Ascending aorta (tissue), 2 donors: ENCODE measurements at regions not wholly inside any gene's neighbourhood (a gene's known extent, or its start where the extent isn't known, plus 50 kb on each side); places are given as distances from the start of the nearest gene placed in this dataset.

Experiments
- DNase-seq, 2 donors: peaks; one replicate each; pipeline ENCODE4 v3.0.0-alpha.2; 2019; ENCODE audit warnings: low spot score in 2 of 2
- H3K27ac ChIP-seq, 2 donors: fragments of 200-600 bp; sonication (generic); one replicate each; pipeline ENCODE4 v1.5.1; 2016 to 2017; ENCODE audit warnings: mild to moderate bottlenecking in 1 of 2
- H3K27me3 ChIP-seq: fragments of 200-600 bp; sonication (generic); one replicate; pipeline ENCODE4 v1.5.1; 2017
- H3K36me3 ChIP-seq, 2 donors: fragments of 200-600 bp; sonication (generic); one replicate each; pipeline ENCODE4 v1.5.1; 2016
- H3K4me1 ChIP-seq, 2 donors: fragments of 200-600 bp; sonication (generic); one replicate each; pipeline ENCODE4 v1.5.1; 2016 to 2017; ENCODE audit warnings: mild to moderate bottlenecking in 1 of 2
- H3K4me3 ChIP-seq, 2 donors: fragments of 200-600 bp; sonication (generic); one replicate each; pipeline ENCODE4 v1.5.1; 2016 to 2017; ENCODE audit warnings: mild to moderate bottlenecking in 1 of 2
- H3K9me3 ChIP-seq, 2 donors: fragments of 200-600 bp; sonication (generic); one replicate each; pipeline ENCODE4 v1.5.1; 2016
- CTCF ChIP-seq, 3 experiments: fragments of 200-600 bp in 2 of 3; fragments of 450-650 bp in 1 of 3; sonication (generic) in 2 of 3; IDR thresholded peaks; one replicate each; pipeline ENCODE4 v1.5.1; 2016 to 2019; ENCODE audit warnings: antibody characterized with exemption in 3 of 3, mild to moderate bottlenecking in 1 of 3, moderate library complexity in 1 of 3
- intact Hi-C: fragments of 100-400 bp; cut with DNase I; formaldehyde crosslinking; loops from one replicate; pipeline ENCODE4 v1.15.1; 2023

- no peaks in the 10 kb centered on the region for H3K27me3 ChIP-seq
- no peaks in the 10 kb centered on the region for H3K9me3 ChIP-seq
- H3K4me1 ChIP-seq: no peaks in the 10 kb centered on the region
- DNase-seq: peak; percentile 62 to 91
- intact Hi-C loops: loop anchor here (1.0 kb wide), 1 partner anchor 53 kb away; the partner anchor contains the start of gene KDM4C
- H3K36me3 ChIP-seq: no peaks in the 10 kb centered on the region
- peak overlapping the region; percentile 68 to 69 for H3K27ac ChIP-seq
- H3K4me3 ChIP-seq: peak overlapping the region; percentile 62 to 72
- peak in 1 of 3 experiments; percentile 3 for TF ChIP-seq CTCF (IDR thresholded peaks at IDR 0.05)
Observed at GRCh38 chr9:6703898-6704639, 53.7 kb upstream of the KDM4C start.

- no peak for TF ChIP-seq CTCF (IDR thresholded peaks at IDR 0.05)
- intact Hi-C loops: no loop called here
- DNase-seq: no peak
Observed at GRCh38 chr9:6702707-6703106, 55.1 kb upstream of the KDM4C start.

GRCh38 chr9:6696178-6696577 is 50.6 kb upstream of the GLDC start:
- intact Hi-C loops: no loop called here
- H3K27me3 ChIP-seq: no peaks in the 10 kb centered on the region

More at GRCh38 chr9:6702707-6703106, 55.1 kb upstream of the KDM4C start:
- Histone ChIP-seq H3K9me3 (no peaks in the 10 kb centered on the region), H3K4me3 (no peak overlapping the region), H3K27me3 (no peaks in the 10 kb centered on the region), H3K36me3 (no peaks in the 10 kb centered on the region), H3K4me1 (no peaks in the 10 kb centered on the region), H3K27ac (no peak overlapping the region)

GRCh38 chr9:6695121-6695814 is 49.7 kb upstream of the GLDC start:
- Histone ChIP-seq H3K36me3 (no peaks in the 10 kb centered on the region), H3K4me3 (no peak overlapping the region), H3K9me3 (no peaks in the 10 kb centered on the region), H3K4me1 (no peaks in the 10 kb centered on the region), H3K27ac (no peak overlapping the region), H3K27me3 (no peaks in the 10 kb centered on the region)
- intact Hi-C loops: no loop called here
- TF ChIP-seq CTCF (IDR thresholded peaks at IDR 0.05): no peak
- no peak for DNase-seq

More at GRCh38 chr9:6696178-6696577, 50.6 kb upstream of the GLDC start:
- Histone ChIP-seq H3K4me1 (no peaks in the 10 kb centered on the region), H3K36me3 (no peaks in the 10 kb centered on the region), H3K4me3 (no peak overlapping the region), H3K9me3 (no peaks in the 10 kb centered on the region), H3K27ac (no peak overlapping the region)
- no peak for TF ChIP-seq CTCF (IDR thresholded peaks at IDR 0.05)
- DNase-seq: no peak
